HG03280 (cell line): ENCODE measurements at regions not wholly inside any gene's neighbourhood (a gene's known extent, or its start where the extent isn't known, plus 50 kb on each side); places are given as distances from the start of the nearest gene placed in this dataset.
"Not testable (repeated sequence)": the region's sequence is repeated elsewhere in the genome, so short reads cannot be mapped to it uniquely, and the experiment has no call there.

ENCODE experiments used
- ATAC-seq: cut with Tn5 transposase; IDR thresholded peaks from one replicate; pipeline ENCODE4 v1.9.1; 2021; ENCODE audit warnings: mild to moderate bottlenecking, moderate library complexity; ENCODE audit not compliant: unreplicated experiment

DNA sequence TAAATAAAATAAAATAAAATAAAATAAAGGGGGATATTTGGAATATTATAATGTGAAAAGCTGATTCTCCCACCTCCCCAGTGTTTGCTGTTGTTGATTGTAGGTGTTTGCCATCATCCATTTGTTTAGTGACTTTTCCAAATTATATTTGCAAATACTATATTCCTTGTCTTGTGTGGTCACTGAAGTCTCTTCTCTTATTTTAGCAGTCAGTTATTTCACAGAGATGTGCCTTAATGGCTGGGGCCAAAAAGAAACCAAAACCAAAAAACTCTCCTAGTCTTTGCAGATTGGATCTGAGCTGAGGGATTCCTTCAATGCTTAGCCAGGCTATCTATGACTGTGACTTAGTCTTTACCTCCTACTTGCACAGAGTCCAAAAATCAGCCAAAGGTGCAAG lies 70.9 kb upstream of the ZNF169 start:
- no peak for ATAC-seq

DNA sequence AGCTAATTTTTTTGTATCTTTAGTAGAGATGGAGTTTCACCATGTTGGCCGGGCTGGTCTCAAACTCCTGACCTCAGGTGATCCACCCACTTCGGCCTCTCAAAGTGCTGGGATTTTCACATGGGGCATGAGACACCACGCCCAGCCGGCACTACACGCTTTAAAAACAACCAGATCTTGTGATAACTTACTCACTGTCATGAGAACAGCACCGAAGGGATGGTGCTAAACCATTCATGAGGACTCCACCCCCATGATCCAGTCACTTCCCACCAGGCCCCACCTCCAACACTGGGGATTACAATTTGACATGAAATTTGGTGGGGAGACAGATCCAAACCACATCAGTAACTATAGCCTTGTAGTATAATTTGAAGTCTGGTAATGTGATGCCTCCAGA lies 67.4 kb upstream of the ZNF169 start:
- not testable (repeated sequence) for ATAC-seq

DNA sequence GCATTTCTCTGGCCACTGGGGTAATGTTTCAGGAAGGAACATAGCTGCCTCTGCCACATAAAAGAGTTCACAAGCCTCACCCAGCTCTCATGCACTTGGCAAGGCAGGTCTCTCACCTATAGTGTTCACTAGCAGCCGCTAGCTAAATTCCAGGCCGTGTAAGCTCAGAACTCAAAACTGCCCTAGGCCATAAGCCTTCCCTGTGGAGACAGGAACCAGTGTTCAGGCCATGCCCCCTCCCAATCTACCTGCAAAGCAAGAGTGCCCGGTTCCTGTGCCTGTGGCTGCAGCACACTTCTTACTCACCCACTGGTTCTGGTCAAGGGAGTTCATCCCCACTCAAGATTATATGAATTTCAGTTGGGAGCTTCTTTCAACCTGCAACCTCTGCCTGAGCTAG lies 60.7 kb upstream of the ZNF169 start:
- no peak for ATAC-seq

DNA sequence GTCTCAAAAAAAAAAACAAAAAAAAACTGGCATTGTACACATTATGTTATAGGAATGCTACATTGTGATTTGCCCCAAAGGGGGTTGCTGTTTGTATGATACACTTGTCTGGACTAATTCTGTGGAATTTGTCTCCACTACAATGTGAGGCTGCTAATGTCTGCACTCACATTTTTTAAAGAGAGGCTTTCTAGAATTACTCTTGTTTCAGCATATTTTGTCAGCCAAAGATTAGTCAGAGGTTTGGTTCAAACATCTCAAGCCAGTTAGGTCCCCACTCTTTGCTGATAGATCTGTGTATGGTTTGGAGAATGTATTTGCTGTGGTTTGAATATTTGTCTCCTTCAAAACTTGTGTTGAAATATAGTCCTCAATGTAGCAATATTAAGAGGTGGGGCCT lies 59.3 kb upstream of the ZNF169 start:
- no peak for ATAC-seq

DNA sequence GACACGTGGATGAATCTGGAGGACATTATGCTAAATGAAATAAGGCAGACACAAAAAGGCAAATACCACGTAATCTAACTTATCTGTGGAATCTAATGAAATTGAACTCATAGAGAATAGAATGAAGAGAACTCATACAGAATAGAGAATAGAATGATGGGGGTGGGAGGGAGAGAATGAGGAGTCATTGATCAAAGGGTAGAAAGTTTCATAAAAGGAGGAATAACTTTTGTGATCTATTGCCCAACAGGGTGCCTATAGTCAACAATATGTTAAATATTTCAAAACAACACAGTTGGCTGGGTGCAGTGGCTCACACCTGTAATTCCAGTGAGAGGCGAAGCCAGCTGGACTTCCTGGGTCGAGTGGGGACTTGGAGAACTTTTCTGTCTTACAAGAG lies 54.9 kb upstream of the ZNF169 start:
- no peak for ATAC-seq

DNA sequence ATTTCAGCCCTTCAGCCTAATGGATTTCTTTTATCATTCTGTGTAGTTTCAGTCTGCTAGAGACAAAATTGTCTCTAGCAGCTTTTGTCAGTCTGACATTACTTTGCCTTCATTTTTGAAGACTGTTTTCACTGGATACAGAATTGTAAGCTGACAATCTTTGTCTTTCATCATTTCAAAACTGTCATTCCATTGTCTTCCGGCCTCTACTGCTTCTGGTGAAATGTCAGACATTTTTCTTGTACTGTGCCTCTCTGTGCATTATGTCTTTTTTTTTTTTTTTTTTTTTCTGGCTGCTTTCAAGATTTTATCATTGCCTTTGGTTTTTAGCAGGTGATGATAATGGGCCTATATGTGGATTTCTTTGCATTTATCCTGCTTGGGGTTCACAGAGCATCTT lies 51.3 kb upstream of the ZNF169 start:
- ATAC-seq: no peak
